ENCODE measurements at regions not wholly inside any gene's neighbourhood (a gene's known extent, or its start where the extent isn't known, plus 50 kb on each side); places are given as distances from the start of the nearest gene placed in this dataset.

- ATAC-seq (no peak), DNase-seq (no peak)
- ChIA-PET CTCF (no interaction called here), POLR2A (interaction anchor here (0.5 kb wide), 1 partner anchor 629 kb away, joined by 3 read pairs; no protein-coding TSS in a partner anchor)
- intact Hi-C loops (cut with micrococcal nuclease) = no loop called here
- H3K36me3 Mint-ChIP-seq (ENCODE audit: low read depth) = no peaks in the 10 kb centered on the region
- peaks cover 3% of the 10 kb centered on the region for H3K9me3 Mint-ChIP-seq
- H3K27ac Mint-ChIP-seq = no peak overlapping the region
- no peaks in the 10 kb centered on the region for H3K4me1 Mint-ChIP-seq (ENCODE audit: low read depth)
- no peak for TF ChIP-seq CTCF (IDR thresholded peaks at IDR 0.05)
- no peaks in the 10 kb centered on the region for H3K27me3 Mint-ChIP-seq
- no peak overlapping the region for H3K4me3 Mint-ChIP-seq
These were observed 231.0 kb upstream of the GAS1 start for GRCh38 chr9:87178302-87178701.

GRCh38 chr9:87179553-87180340, 232.4 kb upstream of the GAS1 start:
- ATAC-seq = no peak
- Mint-ChIP-seq H3K4me3 (no peak overlapping the region), H3K36me3 (ENCODE audit: low read depth) (no peaks in the 10 kb centered on the region), H3K4me1 (ENCODE audit: low read depth) (no peaks in the 10 kb centered on the region), H3K27me3 (no peaks in the 10 kb centered on the region), H3K27ac (no peak overlapping the region), H3K9me3 (peaks cover 3% of the 10 kb centered on the region)
- no peak for DNase-seq
- no peak for TF ChIP-seq CTCF (IDR thresholded peaks at IDR 0.05)
- ChIA-PET POLR2A (no interaction called here), CTCF (no interaction called here)
- intact Hi-C loops (cut with micrococcal nuclease) = no loop called here

GRCh38 chr9:87180361-87180760, 233.1 kb upstream of the GAS1 start:
- Mint-ChIP-seq H3K4me3 (no peak overlapping the region), H3K36me3 (ENCODE audit: low read depth) (no peaks in the 10 kb centered on the region)
- TF ChIP-seq CTCF (IDR thresholded peaks at IDR 0.05) = no peak

DNA sequence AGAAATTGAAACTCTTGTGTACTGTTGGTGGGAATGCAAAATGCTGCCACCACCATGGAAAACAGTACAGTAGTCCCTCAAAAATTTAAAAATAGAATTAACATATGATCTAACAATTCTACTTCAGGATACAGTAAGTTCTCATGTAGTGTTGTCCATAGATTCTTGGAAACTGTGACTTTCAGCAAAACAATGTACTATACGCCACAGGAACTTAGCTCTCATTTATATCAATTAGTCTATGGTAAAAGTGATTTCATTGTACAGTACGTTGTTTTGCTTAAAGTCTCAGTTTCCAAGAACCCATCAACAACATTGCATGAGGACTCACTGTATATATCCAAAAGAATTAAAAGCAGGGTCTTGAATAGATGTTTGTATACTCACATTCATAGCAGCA, 233.5 kb upstream of the GAS1 start:
- Mint-ChIP-seq H3K27me3 (peaks cover under 1% of the 10 kb centered on the region), H3K4me1 (ENCODE audit: low read depth) (no peaks in the 10 kb centered on the region), H3K27ac (no peak overlapping the region), H3K9me3 (peaks cover 3% of the 10 kb centered on the region), H3K36me3 (ENCODE audit: low read depth) (no peaks in the 10 kb centered on the region), H3K4me3 (no peak overlapping the region)
- intact Hi-C loops (cut with micrococcal nuclease) = no loop called here
- no peak for ATAC-seq
- TF ChIP-seq CTCF (IDR thresholded peaks at IDR 0.05) = no peak
- ChIA-PET POLR2A (no interaction called here), CTCF (no interaction called here)
- DNase-seq = no peak

More at GRCh38 chr9:87180361-87180760, 233.1 kb upstream of the GAS1 start:
- intact Hi-C loops (cut with micrococcal nuclease) = no loop called here
- Mint-ChIP-seq H3K27me3 (no peaks in the 10 kb centered on the region), H3K9me3 (peaks cover 3% of the 10 kb centered on the region), H3K27ac (no peak overlapping the region), H3K4me1 (ENCODE audit: low read depth) (no peaks in the 10 kb centered on the region)
- ATAC-seq (no peak), DNase-seq (no peak)
- ChIA-PET POLR2A (no interaction called here), CTCF (no interaction called here)

- intact Hi-C loops (cut with micrococcal nuclease) = no loop called here
- Mint-ChIP-seq H3K4me1 (ENCODE audit: low read depth) (no peaks in the 10 kb centered on the region), H3K4me3 (no peak overlapping the region), H3K27me3 (peaks cover 5% of the 10 kb centered on the region), H3K27ac (no peak overlapping the region), H3K36me3 (ENCODE audit: low read depth) (no peaks in the 10 kb centered on the region), H3K9me3 (peaks cover 3% of the 10 kb centered on the region)
- ChIA-PET POLR2A (no interaction called here), CTCF (no interaction called here)
- no peak for ATAC-seq
- no peak for TF ChIP-seq CTCF (IDR thresholded peaks at IDR 0.05)
- DNase-seq = no peak
These were observed 234.4 kb upstream of the GAS1 start for GRCh38 chr9:87181670-87182069.

All from activated CD8-positive, alpha-beta T cell treated with anti-CD3 and anti-CD28 coated beads for 36 hours (primary cell).